HepG2 (cell line): ENCODE measurements at regions not wholly inside any gene's neighbourhood (a gene's known extent, or its start where the extent isn't known, plus 50 kb on each side); places are given as distances from the start of the nearest gene placed in this dataset.

ENCODE experiments used
- ATAC-seq: fragments of 200-7000 bp; cut with Tn5 transposase; 3 replicates; pipeline ENCODE4 v1.9.1; 2020; ENCODE audit warnings: mild to moderate bottlenecking, moderate library complexity
- BruUV-seq: library from RNA; stranded (reverse); fragments of 400-500 nt; replicated peaks from 2 replicates; lab custom pipeline; 2021; lab: Mats Ljungman, UMichigan
- CTCF ChIA-PET: fragments of 300-600 bp; formaldehyde crosslinking; extraction: SDS; loops from one replicate; lab custom pipeline; 2021; ENCODE audit warnings: low total read pairs, inconsistent platforms, low intra/inter-chr PET ratio; lab: Yijun Ruan, JAX
- POLR2A ChIA-PET: fragments of 350-600 bp; sonication (Branson Sonifier 250); formaldehyde crosslinking; loops from one replicate; lab custom pipeline; 2020; ENCODE audit warnings: antibody characterized with exemption, inconsistent platforms; lab: Yijun Ruan, JAX
- DNase-seq: peaks from one replicate; pipeline ENCODE4 v3.0.0-alpha.2; 2015; ENCODE audit warnings: low spot score
- FAIRE-seq: peaks from 3 replicates; lab custom pipeline; 2011; peaks lifted over from hg19 to GRCh38; lab: Jason Lieb, UNC
- H2AFZ ChIP-seq: one replicate; pipeline ENCODE4 v1.6.1; 2011; ENCODE audit warnings: low read length, inconsistent platforms
- H3K27ac ChIP-seq: fragments of 300-600 bp; 3 replicates; pipeline ENCODE4 v1.8.0; 2011; ENCODE audit warnings: mixed run types, mild to moderate bottlenecking, mixed read lengths, low read length, inconsistent platforms; ENCODE audit not compliant: insufficient read depth; ENCODE audit errors: extremely low read length
- H3K27me3 ChIP-seq, 2 experiments: fragments of 200-600 bp in 1 of 2; 2 replicates in 1 of 2; 3 replicates in 1 of 2; pipeline versions ENCODE4 v1.6.0 to v1.8.0; 2011; ENCODE audit warnings: low read length in 2 of 2, mild to moderate bottlenecking in 2 of 2, moderate library complexity in 2 of 2, inconsistent platforms in 1 of 2; ENCODE audit not compliant: insufficient read depth in 2 of 2, control insufficient read depth in 1 of 2
- H3K36me3 ChIP-seq, 2 experiments: fragments of 200-600 bp in 1 of 2; replicated peaks in 1 of 2; 2 replicates in 1 of 2; 3 replicates in 1 of 2; pipeline versions ENCODE4 v1.5.1 to v1.8.0; 2011; ENCODE audit warnings: low read length in 2 of 2, inconsistent platforms in 1 of 2; ENCODE audit not compliant: insufficient read depth in 2 of 2, control insufficient read depth in 1 of 2
- H3K4me1 ChIP-seq: 2 replicates; pipeline ENCODE4 v1.5.1; 2012; ENCODE audit warnings: low read length, inconsistent platforms; ENCODE audit not compliant: insufficient read depth
- H3K4me2 ChIP-seq: 2 replicates; pipeline ENCODE4 v1.6.0; 2011; ENCODE audit warnings: low read depth, low read length, inconsistent platforms
- H3K4me3 ChIP-seq, 3 experiments: fragments of 200-600 bp in 1 of 3; sonication (generic), shearing (Covaris generic) in 1 of 3; replicated peaks in 1 of 3; 2 replicates each; pipeline ENCODE4 v1.5.1; 2011 to 2016; ENCODE audit warnings: low read length in 3 of 3, inconsistent platforms in 2 of 3, low read depth in 2 of 3, mild to moderate bottlenecking in 2 of 3, control low read depth in 1 of 3, mixed read lengths in 1 of 3; ENCODE audit not compliant: insufficient read depth in 1 of 3
- H3K79me2 ChIP-seq: one replicate; pipeline ENCODE4 v1.6.1; 2011; ENCODE audit warnings: low read length, inconsistent platforms; ENCODE audit not compliant: insufficient read depth
- H3K9ac ChIP-seq: 2 replicates; pipeline ENCODE4 v1.6.0; 2011; ENCODE audit warnings: mild to moderate bottlenecking, low read depth, low read length, inconsistent platforms; ENCODE audit not compliant: insufficient read depth
- H3K9me3 ChIP-seq: 2 replicates; pipeline ENCODE4 v1.5.1; 2012; ENCODE audit warnings: mild to moderate bottlenecking, low read length
- H4K20me1 ChIP-seq: 2 replicates; pipeline ENCODE4 v1.6.0; 2011; ENCODE audit warnings: inconsistent platforms, mild to moderate bottlenecking, low read length, moderate library complexity; ENCODE audit not compliant: insufficient read depth
- AKAP8 ChIP-seq: sonication (generic); formaldehyde crosslinking; IDR thresholded peaks from 2 replicates; pipeline ENCODE4 v1.5.1; 2020; ENCODE audit warnings: mild to moderate bottlenecking, missing genetic modification reagents
- CCDC6 ChIP-seq: sonication (generic); formaldehyde crosslinking; IDR thresholded peaks from 2 replicates; pipeline ENCODE4 v1.8.1; 2022; ENCODE audit warnings: mild to moderate bottlenecking, missing genetic modification reagents, moderate library complexity
- DR1 ChIP-seq: sonication (generic); formaldehyde crosslinking; IDR thresholded peaks from 2 replicates; pipeline ENCODE4 v1.8.0; 2021; ENCODE audit warnings: mild to moderate bottlenecking, missing genetic modification reagents, inconsistent platforms
- FOXA1 ChIP-seq, 2 experiments: fragments of 450-650 bp in 1 of 2; sonication (generic) in 1 of 2; formaldehyde crosslinking in 1 of 2; IDR thresholded peaks; 2 replicates each; pipeline versions ENCODE4 v1.4.0 to v1.6.1; 2016 to 2020; ENCODE audit warnings: missing genetic modification reagents in 1 of 2
- MED1 ChIP-seq: sonication (generic); formaldehyde crosslinking; IDR thresholded peaks from 2 replicates; pipeline ENCODE4 v1.4.0; 2020; ENCODE audit warnings: missing genetic modification reagents
- NCOA5 ChIP-seq: sonication (generic); formaldehyde crosslinking; IDR thresholded peaks from 2 replicates; pipeline ENCODE4 v1.4.0; 2020; ENCODE audit warnings: missing genetic modification reagents
- NR2F6 ChIP-seq, 2 experiments: IDR thresholded peaks; 2 replicates each; pipeline ENCODE4 v1.6.1; 2016; ENCODE audit warnings: antibody characterized with exemption in 1 of 2, mild to moderate bottlenecking in 1 of 2
- SOX13 ChIP-seq, 3 experiments: fragments of 450-650 bp in 1 of 3; sonication (generic) in 1 of 3; formaldehyde crosslinking in 1 of 3; IDR thresholded peaks in 2 of 3; conservative IDR thresholded peaks in 1 of 3; 2 replicates each; pipeline versions ENCODE4 v1.5.0 to v1.6.1; 2016 to 2020; ENCODE audit warnings: antibody characterized with exemption in 1 of 3, mild to moderate bottlenecking in 1 of 3, missing compliant biosample characterization in 1 of 3, missing genetic modification reagents in 1 of 3, moderate library complexity in 1 of 3
- ZBTB42 ChIP-seq: sonication (generic); formaldehyde crosslinking; IDR thresholded peaks from 2 replicates; pipeline ENCODE4 v1.5.0; 2020; ENCODE audit warnings: mild to moderate bottlenecking, missing genetic modification reagents
- ZFP36 ChIP-seq: fragments of 150-350 bp; IDR thresholded peaks from 2 replicates; pipeline ENCODE4 v1.6.1; 2018; ENCODE audit warnings: borderline replicate concordance, low read length, low read depth; ENCODE audit not compliant: partially characterized antibody
- ZFY ChIP-seq: sonication (generic); formaldehyde crosslinking; IDR thresholded peaks from 2 replicates; pipeline ENCODE4 v1.4.0; 2020; ENCODE audit warnings: missing genetic modification reagents
- ZMYM4 ChIP-seq: sonication (generic); formaldehyde crosslinking; IDR thresholded peaks from 2 replicates; pipeline ENCODE4 v1.8.1; 2023; ENCODE audit warnings: mild to moderate bottlenecking, missing genetic modification reagents
- ZNF317 ChIP-seq: sonication (generic); formaldehyde crosslinking; IDR thresholded peaks from 2 replicates; pipeline ENCODE4 v1.5.0; 2020; ENCODE audit warnings: mild to moderate bottlenecking, missing genetic modification reagents
- ZSCAN20 ChIP-seq: sonication (generic); formaldehyde crosslinking; IDR thresholded peaks from 2 replicates; pipeline ENCODE4 v1.4.0; 2020; ENCODE audit warnings: missing genetic modification reagents, mild to moderate bottlenecking, borderline replicate concordance
- WGBS: methylation state at CpG from one replicate; pipeline ENCODE4 v1.1.6; 2017; ENCODE audit warnings: low lambda C conversion rate; 5-methylcytosine and 5-hydroxymethylcytosine counted together
- in situ Hi-C: cut with HindIII; loops from 2 replicates; pipeline ENCODE4 v1.10.0; 2017; ENCODE audit warnings: low pct_unique_long_range_greater_than_20kb; ENCODE audit not compliant: extremely low pct_ligation_motif_present
- intact Hi-C: fragments of 100-400 bp; cut with micrococcal nuclease; formaldehyde crosslinking; loops from one replicate; pipeline ENCODE4 v1.10.0; 2022; ENCODE audit not compliant: unreplicated experiment
- TF ChIP-seq, protein P1 (sequence below): sonication (generic); formaldehyde crosslinking; IDR thresholded peaks from 2 replicates; pipeline ENCODE4 v1.4.0; 2020; ENCODE audit warnings: missing genetic modification reagents, borderline replicate concordance
- TF ChIP-seq, protein P2 (sequence below): sonication (generic); formaldehyde crosslinking; IDR thresholded peaks from 2 replicates; pipeline ENCODE4 v1.4.0; 2020; ENCODE audit warnings: missing genetic modification reagents
- TF ChIP-seq, protein P3 (sequence below), 2 experiments: sonication (generic) in 1 of 2; formaldehyde crosslinking in 1 of 2; IDR thresholded peaks; 2 replicates each; pipeline versions ENCODE4 v1.5.1 to v1.6.1; 2011 to 2020; ENCODE audit warnings: borderline replicate concordance in 1 of 2, low read depth in 1 of 2, low read length in 1 of 2, mild to moderate bottlenecking in 1 of 2, missing genetic modification reagents in 1 of 2, moderate library complexity in 1 of 2

DNA sequence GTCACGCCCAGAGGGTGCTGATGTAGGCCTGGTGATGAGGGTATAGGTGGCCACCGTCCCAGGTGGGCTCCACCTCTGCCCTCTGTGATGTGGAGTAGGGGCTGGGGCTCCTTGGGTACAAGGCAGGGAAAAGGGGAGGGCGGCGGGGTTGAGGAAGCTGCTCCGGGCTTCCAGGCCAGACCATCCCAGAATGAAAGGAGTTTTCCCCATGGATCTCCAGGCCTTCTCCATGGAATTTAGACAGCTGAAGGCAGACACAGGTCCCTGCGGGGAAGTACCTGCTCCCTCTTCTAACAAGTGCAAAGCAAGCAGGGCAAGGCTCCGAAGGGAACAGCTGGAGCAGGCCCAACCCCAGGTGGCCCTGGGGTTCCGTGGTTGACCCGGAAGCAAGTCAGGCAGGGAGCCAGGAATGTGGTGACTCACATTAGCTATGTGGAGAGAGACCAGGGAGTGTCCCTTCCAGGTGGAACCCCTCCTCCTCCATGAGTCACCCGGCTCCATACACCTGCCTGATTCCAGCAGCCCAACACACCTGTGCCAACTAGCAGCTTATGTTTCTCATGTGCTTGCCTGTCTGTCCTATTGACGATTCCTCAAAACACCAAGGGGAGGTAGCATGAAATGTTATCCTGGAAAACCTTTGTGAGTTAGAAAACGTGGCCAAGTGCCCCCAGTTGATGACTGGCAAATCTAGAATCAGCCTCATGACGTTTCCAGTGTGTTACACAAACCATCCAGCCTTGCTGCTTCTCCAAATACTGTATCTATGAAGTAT is 59.7 kb upstream of the SNX9 start:
- BruUV-seq: TSS peak; percentile 91
- Histone ChIP-seq H3K4me2 (peak overlapping the region; percentile 95), H3K9me3 (no peaks in the 10 kb centered on the region), H3K4me3 (peak overlapping the region; percentile 41 to 66 (median 51)), H3K4me1 (peaks cover 60% of the 10 kb centered on the region), H3K27me3 (peaks cover 0 to 11% of the 10 kb centered on the region in 2 experiments; a peak in 3 of 5 replicates), H3K9ac (peak overlapping the region; percentile 66), H2AFZ (peak overlapping the region; percentile 56), H3K36me3 (no peaks in the 10 kb centered on the region), H3K27ac (peak overlapping the region; percentile 9), H3K79me2 (no peaks in the 10 kb centered on the region), H4K20me1 (no peaks in the 10 kb centered on the region)
- peak; percentile 28 for FAIRE-seq
- 25% methylated on average over 10 of the region's 13 CpGs for WGBS
- intact Hi-C loops: loop anchor here (5.0 kb wide), 1 partner anchor 36 kb away; no protein-coding TSS in a partner anchor
- DNase-seq: peak; percentile 88
- ChIA-PET CTCF (no interaction called here), POLR2A (interaction anchor here (0.9 to 1.9 kb wide), 6 partner anchors 10 to 440 kb away, joined by 3 to 12 read pairs (median 5); partner anchors contain the start of gene TMEM242)
- peak; percentile 85 for ATAC-seq
- in situ Hi-C loops: no loop called here
- TF ChIP-seq ZFY (CRISPR knock-in tag) (peak; percentile 73), SOX13 (IDR thresholded peaks at IDR 0.05) (0 out of 2 replicates have a peak, but pooled peaks have one; percentile 41), SOX13 (CRISPR knock-in tag; conservative IDR thresholded peaks at IDR 0.05 in 1 of 2, IDR thresholded peaks at IDR 0.05 in 1 of 2) (peak in 1 of 2 experiments; percentile 54; a peak in 1 of 4 replicates), ZMYM4 (CRISPR knock-in tag) (peak; percentile 45; the same call in 1 of the 2 replicates), ZFP36 (no peak), NR2F6 (IDR thresholded peaks at IDR 0.05) (peak; percentile 48), NR2F6 (CRISPR knock-in tag; IDR thresholded peaks at IDR 0.05) (peak; percentile 87), DR1 (CRISPR knock-in tag) (no peak), MED1 (peak; percentile 64; the same call in 1 of the 2 replicates), AKAP8 (CRISPR knock-in tag) (peak; percentile 58; the same call in 1 of the 2 replicates), ZSCAN20 (CRISPR knock-in tag) (no peak), NCOA5 (CRISPR knock-in tag) (no peak), CCDC6 (CRISPR knock-in tag) (0 out of 2 replicates have a peak, but pooled peaks have one; percentile 46), ZNF317 (CRISPR knock-in tag) (no peak; the same call in 1 of the 2 replicates), ZBTB42 (CRISPR knock-in tag) (no peak), FOXA1 (IDR thresholded peaks at IDR 0.05) (no peak), FOXA1 (CRISPR knock-in tag; IDR thresholded peaks at IDR 0.05) (0 out of 2 replicates have a peak, but pooled peaks have one; percentile 2)
- TF ChIP-seq, protein P1, sequence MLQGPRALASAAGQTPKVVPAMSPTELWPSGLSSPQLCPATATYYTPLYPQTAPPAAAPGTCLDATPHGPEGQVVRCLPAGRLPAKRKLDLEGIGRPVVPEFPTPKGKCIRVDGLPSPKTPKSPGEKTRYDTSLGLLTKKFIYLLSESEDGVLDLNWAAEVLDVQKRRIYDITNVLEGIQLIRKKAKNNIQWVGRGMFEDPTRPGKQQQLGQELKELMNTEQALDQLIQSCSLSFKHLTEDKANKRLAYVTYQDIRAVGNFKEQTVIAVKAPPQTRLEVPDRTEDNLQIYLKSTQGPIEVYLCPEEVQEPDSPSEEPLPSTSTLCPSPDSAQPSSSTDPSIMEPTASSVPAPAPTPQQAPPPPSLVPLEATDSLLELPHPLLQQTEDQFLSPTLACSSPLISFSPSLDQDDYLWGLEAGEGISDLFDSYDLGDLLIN: no peak
- TF ChIP-seq, protein P2, sequence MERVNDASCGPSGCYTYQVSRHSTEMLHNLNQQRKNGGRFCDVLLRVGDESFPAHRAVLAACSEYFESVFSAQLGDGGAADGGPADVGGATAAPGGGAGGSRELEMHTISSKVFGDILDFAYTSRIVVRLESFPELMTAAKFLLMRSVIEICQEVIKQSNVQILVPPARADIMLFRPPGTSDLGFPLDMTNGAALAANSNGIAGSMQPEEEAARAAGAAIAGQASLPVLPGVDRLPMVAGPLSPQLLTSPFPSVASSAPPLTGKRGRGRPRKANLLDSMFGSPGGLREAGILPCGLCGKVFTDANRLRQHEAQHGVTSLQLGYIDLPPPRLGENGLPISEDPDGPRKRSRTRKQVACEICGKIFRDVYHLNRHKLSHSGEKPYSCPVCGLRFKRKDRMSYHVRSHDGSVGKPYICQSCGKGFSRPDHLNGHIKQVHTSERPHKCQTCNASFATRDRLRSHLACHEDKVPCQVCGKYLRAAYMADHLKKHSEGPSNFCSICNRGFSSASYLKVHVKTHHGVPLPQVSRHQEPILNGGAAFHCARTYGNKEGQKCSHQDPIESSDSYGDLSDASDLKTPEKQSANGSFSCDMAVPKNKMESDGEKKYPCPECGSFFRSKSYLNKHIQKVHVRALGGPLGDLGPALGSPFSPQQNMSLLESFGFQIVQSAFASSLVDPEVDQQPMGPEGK: peak; percentile 52; the same call in 1 of the 2 replicates
- TF ChIP-seq, protein P3, sequence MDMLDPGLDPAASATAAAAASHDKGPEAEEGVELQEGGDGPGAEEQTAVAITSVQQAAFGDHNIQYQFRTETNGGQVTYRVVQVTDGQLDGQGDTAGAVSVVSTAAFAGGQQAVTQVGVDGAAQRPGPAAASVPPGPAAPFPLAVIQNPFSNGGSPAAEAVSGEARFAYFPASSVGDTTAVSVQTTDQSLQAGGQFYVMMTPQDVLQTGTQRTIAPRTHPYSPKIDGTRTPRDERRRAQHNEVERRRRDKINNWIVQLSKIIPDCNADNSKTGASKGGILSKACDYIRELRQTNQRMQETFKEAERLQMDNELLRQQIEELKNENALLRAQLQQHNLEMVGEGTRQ (IDR thresholded peaks at IDR 0.05; ENCODE audit: low read depth, low read length): no peak
- TF ChIP-seq, protein P3 (CRISPR knock-in tag; IDR thresholded peaks at IDR 0.05; ENCODE audit: borderline replicate concordance): no peak
